Tibial nerve (tissue), 4 donors: ENCODE measurements at regions not wholly inside any gene's neighbourhood (a gene's known extent, or its start where the extent isn't known, plus 50 kb on each side); places are given as distances from the start of the nearest gene placed in this dataset.

Source experiments
- EP300 ChIP-seq, 2 donors: sonication (generic); formaldehyde crosslinking; IDR thresholded peaks; one replicate each; pipeline ENCODE4 v1.6.1; 2017; ENCODE audit warnings: antibody characterized with exemption in 2 of 2, mild to moderate bottlenecking in 1 of 2
- TF ChIP-seq, protein P1 (sequence below), 5 experiments: fragments of 200-600 bp in 3 of 5; fragments of 450-650 bp in 2 of 5; sonication (generic) in 3 of 5; IDR thresholded peaks; one replicate each; pipeline ENCODE4 v1.5.1; 2016 to 2019; ENCODE audit warnings: antibody characterized with exemption in 5 of 5, mild to moderate bottlenecking in 3 of 5, moderate library complexity in 2 of 5

DNA sequence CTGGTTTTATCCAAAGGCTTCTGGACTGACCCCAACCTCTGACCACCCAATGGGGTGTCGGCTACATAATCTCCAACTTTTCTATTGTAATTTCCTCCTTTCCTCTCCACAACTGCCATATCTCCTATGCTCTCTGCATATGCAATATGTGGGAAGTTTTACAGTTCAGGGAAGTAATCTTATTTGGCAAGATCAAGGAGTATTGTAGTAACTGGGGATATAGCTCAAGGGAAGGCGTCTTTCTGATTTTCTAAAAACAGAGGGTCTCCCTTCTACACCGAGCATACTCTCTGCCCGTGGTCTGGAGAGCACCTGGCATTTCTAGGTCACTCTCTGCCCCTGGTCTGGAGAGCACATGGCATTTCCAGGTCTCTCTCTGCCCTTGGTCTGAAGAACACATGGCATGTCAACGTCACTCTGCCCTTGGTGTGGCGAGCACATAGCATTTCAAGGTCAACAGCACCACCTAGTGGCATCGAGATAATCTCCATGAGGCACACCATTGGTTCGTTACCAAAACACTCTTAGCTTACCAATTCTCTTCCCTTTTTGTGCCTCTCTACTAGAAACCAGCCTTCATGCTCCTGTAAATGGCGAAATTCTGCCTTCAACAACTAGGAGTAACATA lies 616.4 kb upstream of the NUDT12 start:
- TF ChIP-seq, protein P1, sequence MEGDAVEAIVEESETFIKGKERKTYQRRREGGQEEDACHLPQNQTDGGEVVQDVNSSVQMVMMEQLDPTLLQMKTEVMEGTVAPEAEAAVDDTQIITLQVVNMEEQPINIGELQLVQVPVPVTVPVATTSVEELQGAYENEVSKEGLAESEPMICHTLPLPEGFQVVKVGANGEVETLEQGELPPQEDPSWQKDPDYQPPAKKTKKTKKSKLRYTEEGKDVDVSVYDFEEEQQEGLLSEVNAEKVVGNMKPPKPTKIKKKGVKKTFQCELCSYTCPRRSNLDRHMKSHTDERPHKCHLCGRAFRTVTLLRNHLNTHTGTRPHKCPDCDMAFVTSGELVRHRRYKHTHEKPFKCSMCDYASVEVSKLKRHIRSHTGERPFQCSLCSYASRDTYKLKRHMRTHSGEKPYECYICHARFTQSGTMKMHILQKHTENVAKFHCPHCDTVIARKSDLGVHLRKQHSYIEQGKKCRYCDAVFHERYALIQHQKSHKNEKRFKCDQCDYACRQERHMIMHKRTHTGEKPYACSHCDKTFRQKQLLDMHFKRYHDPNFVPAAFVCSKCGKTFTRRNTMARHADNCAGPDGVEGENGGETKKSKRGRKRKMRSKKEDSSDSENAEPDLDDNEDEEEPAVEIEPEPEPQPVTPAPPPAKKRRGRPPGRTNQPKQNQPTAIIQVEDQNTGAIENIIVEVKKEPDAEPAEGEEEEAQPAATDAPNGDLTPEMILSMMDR (IDR thresholded peaks at IDR 0.05): peak; percentile 22 to 66 (median 47)
- TF ChIP-seq EP300 (IDR thresholded peaks at IDR 0.05): no peak
